Caco-2 (cell line): ENCODE measurements at regions not wholly inside any gene's neighbourhood (a gene's known extent, or its start where the extent isn't known, plus 50 kb on each side); places are given as distances from the start of the nearest gene placed in this dataset.

ENCODE experiments used
- BruUV-seq: library from RNA; stranded (reverse); fragments of 400-500 nt; replicated peaks from 2 replicates; lab custom pipeline; 2021; lab: Mats Ljungman, UMichigan
- CTCF ChIA-PET: fragments of 300-600 bp; sonication (Branson Sonifier 250); formaldehyde crosslinking; loops from one replicate; lab custom pipeline; 2022; ENCODE audit warnings: antibody characterized with exemption; lab: Charles Lee
- POLR2A ChIA-PET: fragments of 300-600 bp; sonication (Branson Sonifier 250); formaldehyde crosslinking; loops from one replicate; lab custom pipeline; 2022; ENCODE audit warnings: antibody characterized with exemption; lab: Charles Lee
- DNase-seq, 2 experiments: peaks; one replicate each; pipeline versions ENCODE4 v3.0.0 to v3.0.0-alpha.2; 2020 to 2022
- H3K27me3 ChIP-seq: replicated peaks from 2 replicates; pipeline ENCODE4 v1.6.0; 2011; ENCODE audit warnings: low read length; ENCODE audit not compliant: control insufficient read depth, insufficient read depth
- H3K36me3 ChIP-seq: 2 replicates; pipeline ENCODE4 v1.5.1; 2011; ENCODE audit warnings: low read length; ENCODE audit not compliant: control insufficient read depth, insufficient read depth
- H3K4me1 ChIP-seq: fragments of 250-450 bp; sonication (Bioruptor Pico); 2 replicates; pipeline ENCODE4 v1.5.1; 2020; ENCODE audit warnings: mild to moderate bottlenecking
- H3K4me3 ChIP-seq: 2 replicates; pipeline ENCODE4 v1.5.1; 2011; ENCODE audit warnings: low read depth, mild to moderate bottlenecking, control low read depth, low read length
- H3K9me3 ChIP-seq: fragments of 250-450 bp; sonication (Bioruptor Pico); 2 replicates; pipeline ENCODE4 v1.5.1; 2020; ENCODE audit warnings: mild to moderate bottlenecking, moderate library complexity
- H3K27ac Mint-ChIP-seq: one replicate; pipeline ENCODE4 v1.8.0; 2022; ENCODE audit warnings: mixed read lengths; ENCODE audit not compliant: unreplicated experiment
- H3K27me3 Mint-ChIP-seq: one replicate; pipeline ENCODE4 v1.8.0; 2022; ENCODE audit warnings: mixed read lengths; ENCODE audit not compliant: insufficient read depth, unreplicated experiment
- H3K36me3 Mint-ChIP-seq: one replicate; pipeline ENCODE4 v1.8.0; 2022; ENCODE audit warnings: mild to moderate bottlenecking, mixed read lengths; ENCODE audit not compliant: insufficient read depth, unreplicated experiment
- H3K4me1 Mint-ChIP-seq: one replicate; pipeline ENCODE4 v1.8.0; 2022; ENCODE audit warnings: low read depth, mixed read lengths; ENCODE audit not compliant: unreplicated experiment
- H3K4me3 Mint-ChIP-seq: one replicate; pipeline ENCODE4 v1.8.0; 2022; ENCODE audit warnings: mild to moderate bottlenecking, moderate library complexity, mixed read lengths; ENCODE audit not compliant: unreplicated experiment
- H3K9me3 Mint-ChIP-seq: one replicate; pipeline ENCODE4 v1.8.0; 2022; ENCODE audit warnings: mixed read lengths; ENCODE audit not compliant: unreplicated experiment
- CTCF ChIP-seq, 2 experiments: fragments of 200-600 bp in 1 of 2; IDR thresholded peaks; 1 replicate in 1 of 2; 2 replicates in 1 of 2; pipeline versions ENCODE4 v1.5.1 to v1.8.0; 2011 to 2022; ENCODE audit warnings: antibody characterized with exemption in 1 of 2, control low read depth in 1 of 2, inconsistent platforms in 1 of 2, low read depth in 1 of 2, low read length in 1 of 2, mild to moderate bottlenecking in 1 of 2, moderate library complexity in 1 of 2; ENCODE audit not compliant: insufficient read depth in 1 of 2, severe bottlenecking in 1 of 2, unreplicated experiment in 1 of 2
- intact Hi-C: fragments of 100-400 bp; cut with micrococcal nuclease; formaldehyde crosslinking; loops from one replicate; pipeline ENCODE4 v1.10.0; 2022; ENCODE audit not compliant: unreplicated experiment

DNA sequence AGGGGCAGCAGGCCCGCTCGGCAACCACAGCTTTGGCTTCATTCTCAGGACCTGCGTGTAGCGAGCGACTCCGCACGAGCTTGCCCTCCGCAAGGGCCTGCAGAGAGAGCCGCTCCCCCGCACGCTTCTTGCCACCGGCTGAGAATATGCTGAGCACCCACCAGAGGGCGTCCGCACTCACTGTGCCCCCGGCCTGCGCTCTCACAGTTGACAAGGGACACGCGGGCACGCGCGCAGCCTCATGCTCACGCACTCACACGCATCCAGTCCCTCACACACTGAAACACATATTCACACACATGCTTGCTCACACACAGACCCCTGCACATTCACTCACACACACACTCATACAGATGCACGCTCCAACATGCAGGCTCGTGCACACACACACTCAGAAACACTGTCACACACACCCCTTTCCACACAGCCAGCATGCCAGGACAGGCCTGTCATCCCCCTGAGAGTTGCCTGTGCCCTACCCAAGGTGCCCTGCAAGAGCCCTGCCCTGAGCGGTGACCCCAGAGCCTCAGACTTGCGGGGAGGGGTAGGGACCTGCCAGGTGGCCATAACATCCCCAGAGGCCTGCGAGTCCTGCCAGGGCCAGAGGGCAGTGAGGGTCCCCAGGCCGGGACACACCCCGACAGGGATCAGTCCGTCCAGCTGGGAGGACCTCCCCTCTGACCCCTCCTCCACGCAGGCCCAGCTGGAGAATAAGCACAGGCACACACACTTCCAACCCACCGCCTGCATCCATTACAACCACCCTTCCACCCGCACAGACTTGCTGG is 174.1 kb downstream of the BMP7 start:
- peaks cover 13% of the 10 kb centered on the region for H3K4me1 Mint-ChIP-seq
- ChIA-PET CTCF (interaction anchor here (0.6 to 3.2 kb wide), 12 partner anchors 11 to 543 kb away, joined by 3 to 56 read pairs (median 4); no protein-coding TSS in a partner anchor), POLR2A (no interaction called here)
- H3K36me3 Mint-ChIP-seq, result no peaks in the 10 kb centered on the region
- TF ChIP-seq CTCF (IDR thresholded peaks at IDR 0.05; ENCODE audit: insufficient read depth in 1 of 2, low read depth in 1 of 2, low read length in 1 of 2, severe bottlenecking in 1 of 2, unreplicated experiment in 1 of 2), result peak; percentile 99
- H3K9me3 Mint-ChIP-seq, result no peaks in the 10 kb centered on the region
- peaks cover 4% of the 10 kb centered on the region for H3K27me3 Mint-ChIP-seq
- DNase-seq, result peak; percentile 85 to 91
- intact Hi-C loops, result loop anchor here (1.0 to 2.0 kb wide), 3 partner anchors 22 to 243 kb away; no protein-coding TSS in a partner anchor
- no peaks in the 10 kb centered on the region for H3K27me3 ChIP-seq
- H3K4me3 ChIP-seq, result no peak overlapping the region
- BruUV-seq, result no TSS peak
- no peak overlapping the region for H3K27ac Mint-ChIP-seq
- no peaks in the 10 kb centered on the region for H3K9me3 ChIP-seq
- H3K36me3 ChIP-seq, result no peaks in the 10 kb centered on the region
- H3K4me3 Mint-ChIP-seq, result peak overlapping the region; percentile 22
- H3K4me1 ChIP-seq, result peaks cover 7% of the 10 kb centered on the region

GRCh38 chr20:57092900-57093530 is 173.4 kb downstream of the BMP7 start:
- BruUV-seq, result no TSS peak
- Mint-ChIP-seq H3K4me3 (no peak overlapping the region), H3K36me3 (no peaks in the 10 kb centered on the region), H3K27me3 (no peaks in the 10 kb centered on the region), H3K9me3 (no peaks in the 10 kb centered on the region), H3K27ac (no peak overlapping the region), H3K4me1 (peaks cover 13% of the 10 kb centered on the region)
- no peak for TF ChIP-seq CTCF (IDR thresholded peaks at IDR 0.05; ENCODE audit: insufficient read depth in 1 of 2, low read depth in 1 of 2, low read length in 1 of 2, severe bottlenecking in 1 of 2, unreplicated experiment in 1 of 2)
- no peaks in the 10 kb centered on the region for H3K36me3 ChIP-seq
- intact Hi-C loops, result loop anchor here (1.0 to 2.0 kb wide), 3 partner anchors 21 to 242 kb away; no protein-coding TSS in a partner anchor
- peaks cover 7% of the 10 kb centered on the region for H3K4me1 ChIP-seq
- H3K9me3 ChIP-seq, result no peaks in the 10 kb centered on the region
- H3K4me3 ChIP-seq, result no peak overlapping the region
- ChIA-PET POLR2A (no interaction called here), CTCF (interaction anchor here (0.7 to 2.0 kb wide), 4 partner anchors 10 to 253 kb away, joined by 3 to 18 read pairs (median 3); no protein-coding TSS in a partner anchor)
- no peak for DNase-seq
- H3K27me3 ChIP-seq, result no peaks in the 10 kb centered on the region

GRCh38 chr20:57093766-57094165 is 172.7 kb downstream of the BMP7 start:
- H3K9me3 ChIP-seq, result no peaks in the 10 kb centered on the region
- CTCF ChIA-PET, result interaction anchor here (0.7 to 0.9 kb wide), 2 partner anchors 52 to 239 kb away, joined by 3 read pairs; no protein-coding TSS in a partner anchor
- Mint-ChIP-seq H3K4me3 (no peak overlapping the region), H3K9me3 (no peaks in the 10 kb centered on the region), H3K36me3 (no peaks in the 10 kb centered on the region), H3K4me1 (peaks cover 13% of the 10 kb centered on the region), H3K27me3 (peaks cover 3% of the 10 kb centered on the region), H3K27ac (no peak overlapping the region)
- no TSS peak for BruUV-seq
- TF ChIP-seq CTCF (IDR thresholded peaks at IDR 0.05; ENCODE audit: insufficient read depth in 1 of 2, low read depth in 1 of 2, low read length in 1 of 2, severe bottlenecking in 1 of 2, unreplicated experiment in 1 of 2), result no peak
- intact Hi-C loops, result loop anchor here (2.0 kb wide), 1 partner anchor 171 kb away; no protein-coding TSS in a partner anchor
- H3K4me3 ChIP-seq, result no peak overlapping the region
- peaks cover 7% of the 10 kb centered on the region for H3K4me1 ChIP-seq
- H3K27me3 ChIP-seq, result no peaks in the 10 kb centered on the region
- POLR2A ChIA-PET, result no interaction called here
- no peak for DNase-seq
- no peaks in the 10 kb centered on the region for H3K36me3 ChIP-seq
